ENCODE measurements at regions not wholly inside any gene's neighbourhood (a gene's known extent, or its start where the extent isn't known, plus 50 kb on each side); places are given as distances from the start of the nearest gene placed in this dataset.

DNA sequence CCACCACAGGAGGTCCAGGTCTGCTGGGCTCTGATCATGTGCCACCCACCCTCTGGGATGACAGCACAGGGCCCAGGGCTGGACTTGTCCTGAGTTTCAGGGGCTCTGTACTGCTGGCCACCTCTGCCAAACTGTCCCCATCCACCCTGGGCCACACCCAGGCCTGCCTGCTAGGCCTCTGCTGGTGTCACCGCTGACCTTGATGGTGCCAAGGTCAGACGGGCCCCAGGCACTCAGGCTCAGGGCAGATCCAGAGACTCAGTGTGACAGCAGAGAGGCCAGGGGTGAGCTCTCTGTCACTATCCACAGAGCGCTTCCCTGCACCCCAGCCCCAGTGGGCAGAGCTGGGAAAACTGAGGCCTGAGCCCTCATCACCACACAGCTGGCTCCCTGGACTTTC lies 75.6 kb downstream of the RMI2 start:
- WGBS, 2 experiments (ENCODE audit: low coverage in 1 of 2, low lambda C conversion rate in 2 of 2, missing lambda C conversion rate in 2 of 2), result 67 to 91% methylated on average over 1 to 3 of the region's 3 CpGs
- TF ChIP-seq EZH2 (IDR thresholded peaks at IDR 0.05; ENCODE audit: insufficient read depth, poor library complexity, severe bottlenecking), result no peak
- no peak for TF ChIP-seq EZH2phosphoT487 (IDR thresholded peaks at IDR 0.05; ENCODE audit: insufficient read depth, low read depth)

GRCh38 chr16:11422381-11423314 lies 77.4 kb downstream of the RMI2 start:
- no peak overlapping the region for H3K9ac ChIP-seq
- H3K36me3 ChIP-seq (ENCODE audit: low read depth), result no peaks in the 10 kb centered on the region
- H3K79me2 ChIP-seq (ENCODE audit: insufficient read depth), result no peaks in the 10 kb centered on the region
- no peaks in the 10 kb centered on the region for H3K9me2 ChIP-seq (ENCODE audit: insufficient read depth)
- no peak overlapping the region for H3K4me3 ChIP-seq
- H4K20me1 ChIP-seq (ENCODE audit: insufficient read depth), result no peaks in the 10 kb centered on the region
- WGBS, 2 experiments (ENCODE audit: low coverage in 1 of 2, low lambda C conversion rate in 2 of 2, missing lambda C conversion rate in 2 of 2), result 84 to 87% methylated on average over 25 to 26 of the region's 26 CpGs
- no peaks in the 10 kb centered on the region for H3K4me1 ChIP-seq (ENCODE audit: insufficient read depth)
- no peak overlapping the region for H2AFZ ChIP-seq
- H3K4me2 ChIP-seq (ENCODE audit: unreplicated experiment), result no peak overlapping the region
- no peaks in the 10 kb centered on the region for H3F3A ChIP-seq (ENCODE audit: insufficient read depth)
- H3K9me3 ChIP-seq (ENCODE audit: low read depth), result no peaks in the 10 kb centered on the region
- H3K27me3 ChIP-seq (replicated peaks; ENCODE audit: insufficient read depth), result no peaks in the 10 kb centered on the region
- in situ Hi-C loops (cut with MboI), result loop anchor here (25.0 kb wide), 1 partner anchor 390 kb away; no protein-coding TSS in a partner anchor
- TF ChIP-seq EZH2phosphoT487 (IDR thresholded peaks at IDR 0.05; ENCODE audit: insufficient read depth, low read depth), result no peak
- TF ChIP-seq EZH2 (IDR thresholded peaks at IDR 0.05; ENCODE audit: insufficient read depth, poor library complexity, severe bottlenecking), result no peak
- H3K27ac ChIP-seq, result no peak overlapping the region
- DNase-seq, result no peak

More for the DNA sequence above, 75.6 kb downstream of the RMI2 start:
- H3K9me3 ChIP-seq (ENCODE audit: low read depth), result no peaks in the 10 kb centered on the region
- no peaks in the 10 kb centered on the region for H3K4me1 ChIP-seq (ENCODE audit: insufficient read depth)
- H3K79me2 ChIP-seq (ENCODE audit: insufficient read depth), result no peaks in the 10 kb centered on the region
- DNase-seq, result no peak
- H3K9me2 ChIP-seq (ENCODE audit: insufficient read depth), result no peaks in the 10 kb centered on the region
- no peaks in the 10 kb centered on the region for H4K20me1 ChIP-seq (ENCODE audit: insufficient read depth)
- H3K4me2 ChIP-seq (ENCODE audit: unreplicated experiment), result no peak overlapping the region
- no peak overlapping the region for H2AFZ ChIP-seq
- no peak overlapping the region for H3K9ac ChIP-seq
- H3F3A ChIP-seq (ENCODE audit: insufficient read depth), result no peaks in the 10 kb centered on the region
- in situ Hi-C loops (cut with MboI), result loop anchor here (25.0 kb wide), 1 partner anchor 391 kb away; no protein-coding TSS in a partner anchor
- H3K27ac ChIP-seq, result no peak overlapping the region
- H3K36me3 ChIP-seq (ENCODE audit: low read depth), result no peaks in the 10 kb centered on the region
- no peaks in the 10 kb centered on the region for H3K27me3 ChIP-seq (replicated peaks; ENCODE audit: insufficient read depth)
- no peak overlapping the region for H3K4me3 ChIP-seq

DNA sequence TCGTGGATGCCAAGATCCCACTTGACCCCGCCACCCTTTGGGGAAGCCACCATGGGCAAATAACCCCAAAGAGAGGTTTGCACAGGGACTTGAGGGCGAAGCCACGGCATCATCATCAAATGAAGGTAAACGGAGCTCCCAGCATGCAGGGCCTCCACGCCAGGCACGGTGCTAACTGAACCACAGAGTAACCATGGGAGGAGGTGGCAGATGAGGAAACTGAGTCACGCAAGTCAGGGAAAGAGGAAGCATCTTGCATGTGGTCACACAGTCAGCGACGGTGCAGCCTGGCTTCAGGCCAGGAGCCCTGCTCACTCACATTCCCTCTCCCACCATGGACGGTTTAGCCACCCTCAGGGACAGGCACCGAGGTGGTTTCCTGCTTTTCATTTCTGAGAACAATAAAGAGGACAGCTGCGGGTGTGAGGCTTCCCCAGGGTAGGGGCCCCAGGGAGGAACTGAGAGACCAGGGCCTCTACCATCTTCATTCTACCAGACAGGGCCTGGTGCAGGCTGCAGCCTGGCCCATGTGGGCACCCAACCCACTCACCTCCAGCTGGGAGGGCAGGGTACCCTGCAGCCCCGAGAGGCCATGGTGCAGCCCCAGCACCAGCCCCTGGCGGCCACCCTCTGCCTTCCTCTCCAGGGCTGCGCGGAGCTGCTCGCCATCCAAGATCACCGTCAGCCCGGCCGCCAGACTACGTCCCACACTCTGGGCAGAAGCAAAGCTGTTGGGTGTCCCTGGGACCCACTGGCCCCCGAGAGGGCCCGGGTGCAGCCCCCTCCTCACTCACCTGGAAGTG lies 78.3 kb downstream of the RMI2 start:
- no peak overlapping the region for H3K4me3 ChIP-seq
- H2AFZ ChIP-seq, result no peak overlapping the region
- no peaks in the 10 kb centered on the region for H3K9me2 ChIP-seq (ENCODE audit: insufficient read depth)
- H3F3A ChIP-seq (ENCODE audit: insufficient read depth), result no peaks in the 10 kb centered on the region
- H4K20me1 ChIP-seq (ENCODE audit: insufficient read depth), result no peaks in the 10 kb centered on the region
- H3K27me3 ChIP-seq (replicated peaks; ENCODE audit: insufficient read depth), result no peaks in the 10 kb centered on the region
- H3K4me1 ChIP-seq (ENCODE audit: insufficient read depth), result no peaks in the 10 kb centered on the region
- TF ChIP-seq EZH2phosphoT487 (IDR thresholded peaks at IDR 0.05; ENCODE audit: insufficient read depth, low read depth) (no peak), EZH2 (IDR thresholded peaks at IDR 0.05; ENCODE audit: insufficient read depth, poor library complexity, severe bottlenecking) (no peak)
- no peak overlapping the region for H3K4me2 ChIP-seq (ENCODE audit: unreplicated experiment)
- WGBS, 2 experiments (ENCODE audit: low coverage in 1 of 2, low lambda C conversion rate in 2 of 2, missing lambda C conversion rate in 2 of 2), result 79 to 81% methylated on average over 22 to 24 of the region's 24 CpGs
- H3K9me3 ChIP-seq (ENCODE audit: low read depth), result no peaks in the 10 kb centered on the region
- in situ Hi-C loops (cut with MboI), result loop anchor here (25.0 kb wide), 1 partner anchor 389 kb away; no protein-coding TSS in a partner anchor
- H3K27ac ChIP-seq, result no peak overlapping the region
- H3K9ac ChIP-seq, result no peak overlapping the region
- no peaks in the 10 kb centered on the region for H3K36me3 ChIP-seq (ENCODE audit: low read depth)
- no peaks in the 10 kb centered on the region for H3K79me2 ChIP-seq (ENCODE audit: insufficient read depth)
- DNase-seq, result no peak

GRCh38 chr16:11424118-11424460 lies 78.8 kb downstream of the RMI2 start:
- 83 to 87% methylated on average over 15 of the region's 15 CpGs for WGBS, 2 experiments (ENCODE audit: low coverage in 1 of 2, low lambda C conversion rate in 2 of 2, missing lambda C conversion rate in 2 of 2)
- no peak overlapping the region for H3K9ac ChIP-seq
- no peaks in the 10 kb centered on the region for H4K20me1 ChIP-seq (ENCODE audit: insufficient read depth)
- DNase-seq, result no peak
- TF ChIP-seq EZH2 (IDR thresholded peaks at IDR 0.05; ENCODE audit: insufficient read depth, poor library complexity, severe bottlenecking) (no peak), EZH2phosphoT487 (IDR thresholded peaks at IDR 0.05; ENCODE audit: insufficient read depth, low read depth) (no peak)
- H3K36me3 ChIP-seq (ENCODE audit: low read depth), result no peaks in the 10 kb centered on the region
- no peak overlapping the region for H3K4me2 ChIP-seq (ENCODE audit: unreplicated experiment)
- no peaks in the 10 kb centered on the region for H3K4me1 ChIP-seq (ENCODE audit: insufficient read depth)
- no peak overlapping the region for H3K4me3 ChIP-seq
- no peaks in the 10 kb centered on the region for H3K9me3 ChIP-seq (ENCODE audit: low read depth)
- H3F3A ChIP-seq (ENCODE audit: insufficient read depth), result no peaks in the 10 kb centered on the region
- H3K9me2 ChIP-seq (ENCODE audit: insufficient read depth), result no peaks in the 10 kb centered on the region
- H3K27me3 ChIP-seq (replicated peaks; ENCODE audit: insufficient read depth), result no peaks in the 10 kb centered on the region
- H2AFZ ChIP-seq, result no peak overlapping the region
- H3K79me2 ChIP-seq (ENCODE audit: insufficient read depth), result no peaks in the 10 kb centered on the region
- in situ Hi-C loops (cut with MboI), result loop anchor here (25.0 kb wide), 1 partner anchor 388 kb away; no protein-coding TSS in a partner anchor
- no peak overlapping the region for H3K27ac ChIP-seq
